Endodermal cell (in vitro differentiated cells): ENCODE measurements at regions not wholly inside any gene's neighbourhood (a gene's known extent, or its start where the extent isn't known, plus 50 kb on each side); places are given as distances from the start of the nearest gene placed in this dataset.

Experiments used
- DNase-seq: peaks from one replicate; pipeline ENCODE4 v3.0.0-alpha.2; 2017
- H3K27ac ChIP-seq: 2 replicates; pipeline ENCODE4 v1.5.1; 2013; ENCODE audit warnings: mild to moderate bottlenecking, low read depth, low read length, moderate library complexity
- H3K27me3 ChIP-seq: 2 replicates; pipeline ENCODE4 v1.6.1; 2013; ENCODE audit warnings: mild to moderate bottlenecking, low read length, moderate library complexity; ENCODE audit not compliant: insufficient read depth, control insufficient read depth, poor library complexity, severe bottlenecking
- H3K36me3 ChIP-seq: 2 replicates; pipeline ENCODE4 v1.7.0; 2013; ENCODE audit warnings: mild to moderate bottlenecking, low read length, moderate library complexity; ENCODE audit not compliant: control insufficient read depth, insufficient read depth
- H3K4me1 ChIP-seq: one replicate; pipeline ENCODE4 v1.7.0; 2013; ENCODE audit warnings: low read length; ENCODE audit not compliant: control insufficient read depth, insufficient read depth
- H3K4me3 ChIP-seq: 2 replicates; pipeline ENCODE4 v1.5.1; 2013; ENCODE audit warnings: mild to moderate bottlenecking, low read length, moderate library complexity
- H3K9ac ChIP-seq: 2 replicates; pipeline ENCODE4 v1.6.1; 2013; ENCODE audit warnings: mild to moderate bottlenecking, low read length, moderate library complexity; ENCODE audit not compliant: poor library complexity, severe bottlenecking; ENCODE audit errors: extremely low read depth
- H3K9me3 ChIP-seq: 2 replicates; pipeline ENCODE4 v1.6.1; 2013; ENCODE audit warnings: mild to moderate bottlenecking, low read length, moderate library complexity; ENCODE audit not compliant: control insufficient read depth
- H3K27ac Mint-ChIP-seq: 2 replicates; pipeline ENCODE4 v1.8.0; 2020; ENCODE audit warnings: mixed read lengths
- H3K27me3 Mint-ChIP-seq: 2 replicates; pipeline ENCODE4 v1.8.0; 2021; ENCODE audit warnings: mild to moderate bottlenecking, mixed read lengths; ENCODE audit not compliant: insufficient read depth
- H3K36me3 Mint-ChIP-seq: 2 replicates; pipeline ENCODE4 v1.8.0; 2020; ENCODE audit warnings: low read depth, mixed read lengths
- H3K4me1 Mint-ChIP-seq: 2 replicates; pipeline ENCODE4 v1.8.0; 2020; ENCODE audit warnings: mixed read lengths
- H3K4me3 Mint-ChIP-seq: 2 replicates; pipeline ENCODE4 v1.8.0; 2020; ENCODE audit warnings: mild to moderate bottlenecking, moderate library complexity, mixed read lengths
- H3K9me3 Mint-ChIP-seq: 2 replicates; pipeline ENCODE4 v1.8.0; 2020; ENCODE audit warnings: mild to moderate bottlenecking, mixed read lengths
- WGBS, 2 experiments: methylation state at CpG; one replicate each; pipeline versions ENCODE4 v1.1.5 to v1.1.7; 2013; ENCODE audit warnings: missing lambda C conversion rate in 2 of 2, mixed read lengths in 1 of 2; ENCODE audit not compliant: insufficient coverage in 1 of 2, insufficient read length in 1 of 2; 5-methylcytosine and 5-hydroxymethylcytosine counted together
- TF ChIP-seq, protein P1 (sequence below): fragments of 200-600 bp; sonication (generic); conservative IDR thresholded peaks from 2 replicates; pipeline ENCODE4 v1.5.0; 2021; ENCODE audit warnings: antibody characterized with exemption, mild to moderate bottlenecking

DNA sequence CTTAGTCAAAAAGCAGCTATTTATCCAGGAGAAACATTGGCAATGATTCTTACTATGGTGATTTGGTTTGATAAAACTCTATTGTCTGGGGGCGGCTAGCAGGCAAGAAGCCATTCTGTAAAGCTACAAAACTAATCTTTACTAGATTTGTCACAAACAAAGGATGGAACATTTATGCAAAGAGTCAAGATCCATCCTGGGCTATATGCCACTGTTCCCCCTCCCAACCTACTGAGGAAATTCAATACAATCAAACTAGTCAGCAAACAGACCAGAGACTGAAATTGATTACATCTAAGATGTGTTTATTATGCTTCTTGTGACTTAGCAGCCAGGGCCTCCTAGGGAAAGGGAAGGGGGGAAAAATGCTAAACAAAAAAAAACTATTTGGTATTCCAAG, 397.6 kb downstream of the GPAM start:
- Histone ChIP-seq H3K27ac (no peak overlapping the region), H3K27me3 (no peaks in the 10 kb centered on the region), H3K36me3 (no peaks in the 10 kb centered on the region), H3K4me1 (no peaks in the 10 kb centered on the region), H3K9ac (no peak overlapping the region), H3K9me3 (no peaks in the 10 kb centered on the region), H3K4me3 (no peak overlapping the region)
- peaks cover 17% of the 10 kb centered on the region for H3K4me1 Mint-ChIP-seq
- WGBS, 2 experiments, result 75 to 100% methylated on average over 1 of the region's 1 CpG
- H3K36me3 Mint-ChIP-seq, result no peaks in the 10 kb centered on the region
- H3K27ac Mint-ChIP-seq, result no peak overlapping the region
- no peaks in the 10 kb centered on the region for H3K27me3 Mint-ChIP-seq
- H3K4me3 Mint-ChIP-seq, result no peak overlapping the region
- DNase-seq, result no peak
- TF ChIP-seq, protein P1, sequence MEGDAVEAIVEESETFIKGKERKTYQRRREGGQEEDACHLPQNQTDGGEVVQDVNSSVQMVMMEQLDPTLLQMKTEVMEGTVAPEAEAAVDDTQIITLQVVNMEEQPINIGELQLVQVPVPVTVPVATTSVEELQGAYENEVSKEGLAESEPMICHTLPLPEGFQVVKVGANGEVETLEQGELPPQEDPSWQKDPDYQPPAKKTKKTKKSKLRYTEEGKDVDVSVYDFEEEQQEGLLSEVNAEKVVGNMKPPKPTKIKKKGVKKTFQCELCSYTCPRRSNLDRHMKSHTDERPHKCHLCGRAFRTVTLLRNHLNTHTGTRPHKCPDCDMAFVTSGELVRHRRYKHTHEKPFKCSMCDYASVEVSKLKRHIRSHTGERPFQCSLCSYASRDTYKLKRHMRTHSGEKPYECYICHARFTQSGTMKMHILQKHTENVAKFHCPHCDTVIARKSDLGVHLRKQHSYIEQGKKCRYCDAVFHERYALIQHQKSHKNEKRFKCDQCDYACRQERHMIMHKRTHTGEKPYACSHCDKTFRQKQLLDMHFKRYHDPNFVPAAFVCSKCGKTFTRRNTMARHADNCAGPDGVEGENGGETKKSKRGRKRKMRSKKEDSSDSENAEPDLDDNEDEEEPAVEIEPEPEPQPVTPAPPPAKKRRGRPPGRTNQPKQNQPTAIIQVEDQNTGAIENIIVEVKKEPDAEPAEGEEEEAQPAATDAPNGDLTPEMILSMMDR, result no peak
- H3K9me3 Mint-ChIP-seq, result no peaks in the 10 kb centered on the region

DNA sequence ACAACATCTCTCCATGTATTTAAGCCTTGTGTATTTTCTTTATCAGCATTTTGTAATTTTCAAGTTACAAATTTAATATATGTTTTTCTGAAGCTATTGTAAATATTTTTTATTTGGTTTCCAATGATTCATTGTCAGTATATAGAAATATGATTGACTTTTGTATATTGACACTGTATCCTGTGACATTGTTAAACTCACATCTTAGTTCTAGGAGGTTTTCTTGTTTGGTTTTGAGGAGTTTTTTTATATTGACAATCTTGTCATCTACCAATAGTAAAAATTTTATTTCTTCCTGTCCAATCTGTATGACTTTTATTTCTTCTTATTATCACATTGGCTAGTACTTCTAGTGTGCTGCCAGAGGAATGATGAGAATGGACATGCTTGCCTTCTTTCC, 393.7 kb downstream of the GPAM start:
- peaks cover 11% of the 10 kb centered on the region for H3K4me1 Mint-ChIP-seq
- no peak overlapping the region for H3K9ac ChIP-seq
- H3K36me3 Mint-ChIP-seq, result no peaks in the 10 kb centered on the region

DNA sequence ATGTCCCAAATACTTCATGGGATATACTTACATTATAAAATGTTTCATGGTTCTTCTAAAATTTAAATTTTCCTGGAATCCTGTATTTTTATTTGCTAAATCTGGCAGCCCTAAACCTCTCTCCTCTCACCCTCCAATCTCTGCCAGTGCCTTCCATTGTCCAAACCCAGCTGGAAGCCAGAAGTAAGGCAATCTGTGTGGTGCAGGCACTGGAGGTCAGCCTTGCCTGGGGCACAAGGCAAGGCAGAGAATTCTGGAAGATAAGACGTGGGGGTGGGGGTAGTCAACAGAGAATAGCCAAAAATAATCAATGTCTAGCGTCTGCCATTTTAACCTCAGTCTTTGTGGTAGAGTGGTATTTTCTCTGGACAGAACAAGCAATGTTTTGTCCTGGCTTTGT, 381.7 kb downstream of the GPAM start:
- Mint-ChIP-seq H3K9me3 (peaks cover 5% of the 10 kb centered on the region), H3K27me3 (no peaks in the 10 kb centered on the region), H3K27ac (peak overlapping the region; percentile 7), H3K4me1 (peaks cover 19% of the 10 kb centered on the region), H3K4me3 (no peak overlapping the region), H3K36me3 (no peaks in the 10 kb centered on the region)
- TF ChIP-seq, protein P1, result no peak
- WGBS, 2 experiments, result 76 to 88% methylated on average over 2 of the region's 2 CpGs
- no peaks in the 10 kb centered on the region for H3K27me3 ChIP-seq
- H3K4me3 ChIP-seq, result peak overlapping the region; percentile 47
- H3K36me3 ChIP-seq, result no peaks in the 10 kb centered on the region
- no peaks in the 10 kb centered on the region for H3K4me1 ChIP-seq
- H3K9me3 ChIP-seq, result no peaks in the 10 kb centered on the region
- H3K27ac ChIP-seq, result no peak overlapping the region
- no peak overlapping the region for H3K9ac ChIP-seq
- no peak for DNase-seq

More for the DNA sequence above, 393.7 kb downstream of the GPAM start:
- Histone ChIP-seq H3K27me3 (no peaks in the 10 kb centered on the region), H3K9me3 (no peaks in the 10 kb centered on the region), H3K4me1 (no peaks in the 10 kb centered on the region), H3K27ac (no peak overlapping the region), H3K4me3 (no peak overlapping the region), H3K36me3 (no peaks in the 10 kb centered on the region)
- Mint-ChIP-seq H3K27ac (no peak overlapping the region), H3K9me3 (no peaks in the 10 kb centered on the region), H3K27me3 (no peaks in the 10 kb centered on the region), H3K4me3 (no peak overlapping the region)
- DNase-seq, result no peak
- TF ChIP-seq, protein P1, result no peak
